HG02973 (cell line): ENCODE measurements at regions not wholly inside any gene's neighbourhood (a gene's known extent, or its start where the extent isn't known, plus 50 kb on each side); places are given as distances from the start of the nearest gene placed in this dataset.

Experiments used
- ATAC-seq: cut with Tn5 transposase; IDR thresholded peaks from one replicate; pipeline ENCODE4 v1.9.1; 2021; ENCODE audit warnings: moderate library complexity; ENCODE audit not compliant: unreplicated experiment

DNA sequence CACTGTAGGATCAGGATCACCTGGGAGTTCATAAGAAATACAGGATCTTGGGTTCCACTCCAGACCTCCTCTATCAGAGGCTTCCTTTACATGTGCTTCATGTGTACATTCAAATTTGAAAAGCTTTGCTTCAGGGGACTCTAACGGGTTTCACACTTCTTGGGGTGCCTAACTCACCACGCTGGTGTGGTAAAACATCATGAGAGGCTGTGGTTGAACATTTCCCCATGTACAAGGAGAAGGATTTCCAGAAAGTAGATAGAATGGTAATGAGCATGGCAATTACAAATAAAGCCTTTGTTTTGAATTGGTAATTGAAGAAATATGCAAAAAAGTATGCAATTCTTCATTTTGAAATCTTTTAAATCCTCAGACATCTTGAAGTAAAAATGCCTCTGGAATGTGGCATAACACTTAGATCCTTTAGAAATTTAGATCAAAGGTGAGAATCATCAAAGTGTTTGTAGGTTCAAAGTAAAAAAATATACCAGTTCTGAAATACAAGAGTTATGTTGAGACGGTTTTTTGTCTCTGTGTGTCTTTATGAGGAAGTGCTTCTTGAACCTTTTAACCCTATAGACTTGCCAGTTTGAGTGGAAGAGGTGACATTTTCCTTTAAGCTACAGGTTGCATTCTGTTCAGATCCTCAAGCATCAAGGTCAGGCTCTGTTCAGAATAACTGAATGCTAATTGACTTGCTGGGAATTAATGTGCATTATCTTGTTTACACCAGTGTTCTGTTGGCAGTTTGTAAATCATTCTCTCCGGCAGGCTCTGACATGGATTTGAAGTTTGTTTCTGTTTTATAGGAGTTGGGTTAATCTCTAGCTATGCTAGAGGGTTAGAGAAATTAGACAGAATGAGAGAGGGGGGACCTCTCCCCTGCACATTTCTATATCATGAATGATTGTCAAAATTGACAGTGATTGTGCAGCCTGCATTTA is 415.3 kb downstream of the MAN2A1 start:
- ATAC-seq = no peak

GRCh38 chr5:110105692-110106091 is 416.0 kb downstream of the MAN2A1 start:
- ATAC-seq = no peak

DNA sequence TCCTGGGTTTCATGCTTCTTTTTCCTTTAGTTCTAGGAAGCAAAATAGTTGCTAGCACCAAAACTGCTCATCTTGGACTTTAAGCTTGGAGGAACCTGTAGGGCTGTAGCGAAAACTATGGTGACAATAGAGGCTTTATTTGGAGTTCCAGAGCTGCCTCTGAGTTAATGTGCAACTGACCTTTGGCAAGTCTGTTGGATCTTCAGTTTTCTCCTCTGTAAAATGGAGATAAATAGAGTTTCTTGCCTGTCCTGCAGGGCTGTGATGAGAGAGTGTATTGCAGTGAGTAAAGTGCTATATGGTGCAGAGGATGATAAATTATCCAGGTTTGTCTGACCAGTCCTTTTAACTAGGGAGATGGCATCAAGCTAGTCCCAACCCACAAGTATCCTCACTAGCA is 417.0 kb downstream of the MAN2A1 start:
- ATAC-seq = no peak

DNA sequence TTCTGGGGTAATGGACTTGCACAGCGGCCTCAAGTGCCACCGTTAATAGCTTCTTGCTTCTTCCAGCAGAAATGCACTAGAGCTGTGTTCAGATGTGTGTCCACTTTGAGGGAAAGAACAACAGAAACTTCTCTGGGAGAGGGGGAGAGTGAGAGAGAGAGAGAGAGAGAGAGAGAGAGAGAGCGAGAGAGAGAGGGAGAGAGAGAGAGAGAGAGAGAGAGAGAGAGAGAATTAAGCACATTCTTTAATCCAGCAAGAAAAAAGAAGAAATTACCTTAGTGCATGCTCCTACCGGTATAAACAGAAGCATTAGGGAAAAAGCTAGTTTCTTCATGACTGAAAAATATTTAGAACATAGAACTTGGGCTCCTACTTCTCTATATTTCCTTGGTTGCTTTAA is 418.8 kb downstream of the MAN2A1 start:
- no peak for ATAC-seq

GRCh38 chr5:110109667-110110066 is 419.9 kb downstream of the MAN2A1 start:
- ATAC-seq = no peak

DNA sequence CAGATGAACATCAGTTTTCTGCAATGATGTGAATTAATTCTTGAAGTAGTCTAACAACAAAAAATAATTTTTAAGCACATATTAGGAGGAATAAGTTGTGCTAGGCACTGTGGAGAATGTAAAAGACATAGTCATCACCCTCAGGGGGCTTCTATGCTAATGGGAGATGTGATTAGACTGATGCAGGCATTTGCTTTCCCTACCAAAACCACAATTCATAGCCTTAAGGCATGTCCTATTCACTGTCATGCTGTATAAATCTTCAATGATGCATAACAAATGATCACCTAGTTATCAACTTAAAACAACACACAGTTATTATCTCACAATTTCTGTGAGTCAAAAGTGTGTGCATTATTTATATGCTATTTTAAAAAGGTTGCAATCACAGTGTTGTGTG is 422.6 kb downstream of the MAN2A1 start:
- ATAC-seq = no peak

GRCh38 chr5:110115503-110115902 is 425.8 kb downstream of the MAN2A1 start:
- no peak for ATAC-seq

GRCh38 chr5:110116539-110116938 is 426.8 kb downstream of the MAN2A1 start:
- no peak for ATAC-seq

DNA sequence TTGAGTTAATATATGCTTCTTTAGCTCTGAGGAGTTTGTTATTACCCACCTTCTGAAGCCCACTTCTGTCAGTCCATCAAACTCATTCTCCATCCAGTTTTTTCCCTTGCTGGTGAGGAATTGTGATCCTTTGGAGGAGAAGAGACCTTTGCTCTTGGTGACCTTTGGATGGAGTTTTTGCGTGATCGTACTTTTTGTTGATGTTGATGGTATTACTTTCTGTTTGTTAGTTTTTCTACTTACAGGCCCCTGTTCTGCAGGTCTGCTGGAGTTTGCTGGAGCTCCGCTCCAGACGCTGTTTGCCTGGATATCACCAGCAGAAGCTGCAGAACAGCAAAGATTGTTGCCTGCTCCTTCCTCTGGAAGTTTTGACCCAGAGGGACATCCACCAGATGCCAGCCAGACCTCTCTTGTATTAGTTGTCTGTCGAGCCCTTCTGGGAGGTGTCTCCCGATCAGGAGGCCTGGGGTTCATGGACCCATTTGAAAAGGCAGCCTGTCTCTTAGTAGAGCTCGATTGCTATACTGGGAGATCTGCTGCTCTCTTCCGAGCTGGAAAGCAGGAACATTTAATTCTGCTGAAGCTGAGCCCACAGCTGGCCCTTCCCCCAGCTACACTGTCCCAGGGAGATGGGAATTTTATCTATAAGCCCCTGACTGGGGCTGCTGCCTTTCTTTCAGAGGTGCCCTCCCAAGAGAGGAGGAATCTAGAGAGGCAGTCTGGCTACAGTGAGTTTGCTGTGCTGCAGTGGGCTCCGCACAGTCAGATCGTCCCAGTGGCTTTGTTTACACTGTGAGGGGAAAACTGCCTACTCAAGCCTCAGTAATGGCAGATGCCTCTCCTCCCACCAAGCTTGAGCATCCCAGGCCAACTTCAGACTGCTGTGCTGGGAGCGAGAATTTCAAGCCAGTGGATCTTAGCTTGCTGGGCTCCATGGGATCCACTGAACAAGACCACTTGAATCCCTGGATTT is 445.5 kb downstream of the MAN2A1 start:
- no peak for ATAC-seq

DNA sequence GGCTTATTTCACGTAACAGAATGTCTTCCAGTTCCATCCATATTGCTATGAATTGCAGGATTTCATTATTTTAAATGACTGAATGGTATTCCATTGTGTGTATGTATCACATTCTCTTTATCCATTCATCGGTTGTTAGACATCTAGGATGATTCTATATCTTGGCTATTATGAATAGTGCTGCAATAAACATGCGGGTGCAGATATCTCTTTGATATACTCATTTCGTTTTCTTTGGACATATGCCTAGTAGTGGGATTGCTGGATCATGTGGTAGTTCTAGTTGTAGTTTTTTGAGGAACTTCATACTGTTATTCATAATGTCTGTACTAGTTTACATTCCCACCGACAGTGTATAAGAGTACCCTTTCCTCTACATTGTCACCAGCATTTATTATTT is 460.5 kb downstream of the MAN2A1 start:
- ATAC-seq = no peak

GRCh38 chr5:110159202-110159601 is 469.5 kb downstream of the MAN2A1 start:
- no peak for ATAC-seq

GRCh38 chr5:110161162-110161561 is 471.4 kb downstream of the MAN2A1 start:
- ATAC-seq = no peak

DNA sequence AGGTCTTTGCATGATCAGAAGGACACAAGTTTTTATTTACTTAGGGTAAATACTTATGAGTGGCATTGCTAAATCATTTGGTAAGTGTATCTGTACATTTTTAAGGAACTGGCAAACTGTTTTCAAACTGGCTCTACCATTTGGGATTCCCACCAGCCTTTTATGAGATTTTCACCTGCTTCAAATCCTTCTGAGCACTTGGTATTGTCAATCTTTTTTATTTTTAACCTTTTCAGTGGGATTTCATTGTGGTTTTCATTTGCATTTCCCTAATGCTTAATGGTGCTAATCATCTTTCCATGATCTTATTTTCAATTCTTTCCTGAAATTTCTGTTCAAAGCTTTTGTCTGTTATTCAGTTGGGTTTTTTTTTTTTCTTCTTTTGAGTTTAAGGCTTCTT is 475.6 kb downstream of the MAN2A1 start:
- no peak for ATAC-seq

GRCh38 chr5:110167384-110167783 is 477.7 kb downstream of the MAN2A1 start:
- ATAC-seq = no peak

- no peak for ATAC-seq
These were observed 479.7 kb downstream of the MAN2A1 start for GRCh38 chr5:110169461-110169860.

DNA sequence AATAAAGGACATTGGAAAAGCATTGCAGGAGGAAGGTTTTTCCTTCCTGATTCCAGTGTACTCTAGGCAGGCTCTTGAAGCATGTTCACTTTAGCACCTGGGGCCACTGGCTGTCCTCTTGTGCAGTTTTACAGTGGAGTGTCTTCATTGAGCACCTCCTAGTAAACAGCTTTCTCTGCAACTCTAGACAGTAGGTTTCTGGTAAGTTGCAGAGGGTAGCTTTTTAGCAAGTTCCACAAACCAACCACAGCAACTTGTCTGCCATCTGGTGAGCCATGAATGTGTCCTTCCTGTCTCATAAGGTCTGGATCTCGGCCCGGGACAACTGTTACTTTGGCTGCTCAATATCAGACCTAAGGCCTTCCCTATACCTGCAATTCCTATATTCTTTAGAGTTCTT is 488.0 kb downstream of the MAN2A1 start:
- ATAC-seq = no peak

- no peak for ATAC-seq
These were observed 489.6 kb downstream of the MAN2A1 start for GRCh38 chr5:110179321-110179720.

DNA sequence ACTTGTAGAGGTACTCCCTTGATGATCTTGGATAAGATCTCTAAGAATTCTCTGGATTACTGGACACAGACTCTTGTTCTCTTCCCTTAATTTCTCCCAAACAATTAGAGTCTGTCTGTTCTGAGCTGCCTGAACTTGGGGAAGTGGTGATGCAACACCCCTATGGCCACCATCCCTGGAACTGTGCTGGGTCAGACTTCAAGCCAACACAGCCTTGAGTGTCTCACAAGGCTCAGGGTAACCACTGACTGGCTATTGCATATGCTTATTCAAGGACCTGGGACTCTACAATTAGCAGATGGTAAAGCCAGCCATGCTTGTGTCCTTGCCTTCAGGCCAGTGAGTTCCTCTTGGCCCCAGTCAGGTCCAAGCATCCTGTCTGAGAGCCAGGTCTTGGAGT is 504.5 kb downstream of the MAN2A1 start:
- ATAC-seq = no peak

DNA sequence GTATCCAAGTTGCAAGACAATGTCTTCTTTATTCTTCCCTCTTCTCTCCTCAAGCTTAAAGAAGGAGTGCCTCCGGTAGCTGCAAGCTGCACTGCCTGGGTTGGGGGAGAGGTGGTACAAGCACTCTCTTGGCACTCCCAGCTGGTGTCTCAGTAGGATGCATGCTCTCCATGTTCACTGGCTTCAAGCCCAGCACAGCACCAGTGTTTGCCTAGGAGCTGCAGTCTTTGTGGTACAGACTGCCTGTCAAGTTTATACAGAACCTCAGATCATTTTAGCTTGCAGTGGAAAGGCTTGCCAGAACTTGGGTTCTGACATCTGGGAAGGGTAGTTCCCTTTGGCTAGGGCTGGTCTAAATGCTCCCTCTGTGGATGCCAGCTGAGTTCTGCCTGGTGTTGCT is 505.6 kb downstream of the MAN2A1 start:
- ATAC-seq = no peak

- ATAC-seq = no peak
These were observed 512.1 kb downstream of the MAN2A1 start for GRCh38 chr5:110201791-110202190.

- ATAC-seq = no peak
These were observed 513.9 kb downstream of the MAN2A1 start for GRCh38 chr5:110203661-110204060.

GRCh38 chr5:110209401-110209800 is 517.1 kb downstream of the TMEM232 start:
- ATAC-seq = no peak
